DOHH2 (cell line): ENCODE measurements at regions not wholly inside any gene's neighbourhood (a gene's known extent, or its start where the extent isn't known, plus 50 kb on each side); places are given as distances from the start of the nearest gene placed in this dataset.

Experiments used
- H3F3A ChIP-seq: fragments of 200-600 bp; sonication (generic), shearing (Covaris generic); 2 replicates; pipeline ENCODE4 v1.6.0; 2016; ENCODE audit warnings: antibody characterized with exemption, mild to moderate bottlenecking; ENCODE audit not compliant: control insufficient read depth, insufficient read depth
- H3K27ac ChIP-seq: fragments of 200-600 bp; sonication (generic); 2 replicates; pipeline ENCODE4 v1.5.1; 2014; ENCODE audit warnings: low read depth, mild to moderate bottlenecking, low read length, moderate library complexity
- H3K27me3 ChIP-seq: fragments of 200-600 bp; sonication (generic); 2 replicates; pipeline ENCODE4 v1.6.1; 2014; ENCODE audit warnings: mild to moderate bottlenecking, low read length, mixed read lengths; ENCODE audit not compliant: control insufficient read depth
- H3K36me3 ChIP-seq: fragments of 200-600 bp; sonication (generic); 2 replicates; pipeline ENCODE4 v1.6.1; 2014; ENCODE audit warnings: mild to moderate bottlenecking, low read length, moderate library complexity, mixed read lengths; ENCODE audit not compliant: control insufficient read depth
- H3K4me1 ChIP-seq: fragments of 200-600 bp; sonication (generic); 2 replicates; pipeline ENCODE4 v1.6.1; 2014; ENCODE audit warnings: mild to moderate bottlenecking, low read length, mixed read lengths; ENCODE audit not compliant: control insufficient read depth
- H3K4me2 ChIP-seq: fragments of 200-600 bp; sonication (generic); 2 replicates; pipeline ENCODE4 v1.6.0; 2014; ENCODE audit warnings: mild to moderate bottlenecking, low read length, moderate library complexity
- H3K4me3 ChIP-seq: fragments of 200-600 bp; sonication (generic); 2 replicates; pipeline ENCODE4 v1.5.1; 2014; ENCODE audit warnings: mild to moderate bottlenecking, low read length, mixed read lengths
- H3K79me2 ChIP-seq: fragments of 200-600 bp; sonication (generic); 2 replicates; pipeline ENCODE4 v1.6.1; 2014; ENCODE audit warnings: mild to moderate bottlenecking, low read length, mixed read lengths; ENCODE audit not compliant: control insufficient read depth
- H3K9me2 ChIP-seq: fragments of 200-600 bp; sonication (generic); replicated peaks from 2 replicates; pipeline ENCODE4 v1.6.1; 2014; ENCODE audit warnings: mild to moderate bottlenecking, low read length, mixed read lengths; ENCODE audit not compliant: control insufficient read depth
- H3K9me3 ChIP-seq: fragments of 200-600 bp; sonication (generic); 2 replicates; pipeline ENCODE4 v1.6.1; 2014; ENCODE audit warnings: antibody characterized with exemption, low read length, mixed read lengths; ENCODE audit not compliant: control insufficient read depth, insufficient read depth
- H4K20me1 ChIP-seq: fragments of 200-600 bp; sonication (generic); 2 replicates; pipeline ENCODE4 v1.6.0; 2014; ENCODE audit warnings: low read depth, mild to moderate bottlenecking, antibody characterized with exemption, low read length, moderate library complexity; ENCODE audit not compliant: control insufficient read depth, insufficient read depth
- EZH2phosphoT487 ChIP-seq: fragments of 200-600 bp; sonication (generic); IDR thresholded peaks from 2 replicates; pipeline ENCODE4 v1.6.1; 2017; ENCODE audit warnings: borderline replicate concordance, mild to moderate bottlenecking, antibody characterized with exemption, low read length, moderate library complexity, mixed read lengths
- TF ChIP-seq, protein P1 (sequence below): fragments of 200-600 bp; sonication (generic); IDR thresholded peaks from one replicate; pipeline ENCODE4 v1.5.1; 2014; ENCODE audit warnings: antibody characterized with exemption, mild to moderate bottlenecking, low read depth, low read length; ENCODE audit not compliant: poor library complexity, severe bottlenecking

DNA sequence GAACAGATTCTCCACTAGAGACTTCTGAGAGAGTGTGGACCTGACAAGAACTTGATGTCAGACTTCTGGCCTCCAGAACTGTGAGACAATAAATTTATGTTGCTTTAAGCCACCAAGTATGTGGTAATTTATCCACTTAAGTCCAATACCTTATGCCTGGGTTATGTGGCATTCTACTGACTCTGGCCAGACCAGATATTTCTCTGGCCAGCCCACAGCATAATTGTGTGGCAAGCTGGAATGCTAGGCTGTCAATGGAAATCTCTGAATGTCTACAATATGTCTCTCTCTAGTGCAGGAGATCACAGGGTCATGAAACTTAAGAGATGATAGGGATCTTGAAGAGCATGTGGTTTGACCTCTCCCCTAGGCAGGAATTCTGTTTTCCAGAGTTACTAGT, 251.0 kb downstream of the ZNF674 start:
- no peaks in the 10 kb centered on the region for H3K79me2 ChIP-seq
- no peak for TF ChIP-seq EZH2phosphoT487
- TF ChIP-seq, protein P1, sequence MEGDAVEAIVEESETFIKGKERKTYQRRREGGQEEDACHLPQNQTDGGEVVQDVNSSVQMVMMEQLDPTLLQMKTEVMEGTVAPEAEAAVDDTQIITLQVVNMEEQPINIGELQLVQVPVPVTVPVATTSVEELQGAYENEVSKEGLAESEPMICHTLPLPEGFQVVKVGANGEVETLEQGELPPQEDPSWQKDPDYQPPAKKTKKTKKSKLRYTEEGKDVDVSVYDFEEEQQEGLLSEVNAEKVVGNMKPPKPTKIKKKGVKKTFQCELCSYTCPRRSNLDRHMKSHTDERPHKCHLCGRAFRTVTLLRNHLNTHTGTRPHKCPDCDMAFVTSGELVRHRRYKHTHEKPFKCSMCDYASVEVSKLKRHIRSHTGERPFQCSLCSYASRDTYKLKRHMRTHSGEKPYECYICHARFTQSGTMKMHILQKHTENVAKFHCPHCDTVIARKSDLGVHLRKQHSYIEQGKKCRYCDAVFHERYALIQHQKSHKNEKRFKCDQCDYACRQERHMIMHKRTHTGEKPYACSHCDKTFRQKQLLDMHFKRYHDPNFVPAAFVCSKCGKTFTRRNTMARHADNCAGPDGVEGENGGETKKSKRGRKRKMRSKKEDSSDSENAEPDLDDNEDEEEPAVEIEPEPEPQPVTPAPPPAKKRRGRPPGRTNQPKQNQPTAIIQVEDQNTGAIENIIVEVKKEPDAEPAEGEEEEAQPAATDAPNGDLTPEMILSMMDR: no peak

DNA sequence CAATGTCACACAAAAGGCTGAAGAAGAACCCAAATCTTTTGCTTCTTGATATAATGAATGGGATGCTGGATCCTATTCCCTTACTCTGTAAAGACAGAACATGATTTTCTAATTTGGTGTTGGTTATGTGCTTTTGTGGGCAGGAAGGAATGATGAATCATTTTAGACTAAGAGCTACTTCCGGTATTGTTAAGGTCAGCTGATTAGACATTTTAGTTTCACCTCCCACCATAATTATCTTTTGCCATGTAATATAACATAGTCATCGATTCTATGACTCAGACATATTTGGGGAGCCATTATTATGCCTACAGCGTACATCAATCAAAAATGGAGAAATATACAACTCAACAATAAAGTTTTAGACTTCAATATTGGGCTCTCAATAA, 265.3 kb downstream of the ZNF674 start:
- TF ChIP-seq, protein P1: no peak
- no peak for TF ChIP-seq EZH2phosphoT487
- Histone ChIP-seq H3K4me2 (no peak overlapping the region), H4K20me1 (no peaks in the 10 kb centered on the region), H3K9me3 (no peaks in the 10 kb centered on the region), H3K27me3 (no peaks in the 10 kb centered on the region), H3K9me2 (no peaks in the 10 kb centered on the region), H3K4me1 (no peaks in the 10 kb centered on the region), H3F3A (no peaks in the 10 kb centered on the region), H3K27ac (no peak overlapping the region), H3K79me2 (no peaks in the 10 kb centered on the region), H3K4me3 (no peak overlapping the region), H3K36me3 (no peaks in the 10 kb centered on the region)

More for the DNA sequence above, 251.0 kb downstream of the ZNF674 start:
- Histone ChIP-seq H3K27ac (no peak overlapping the region), H3F3A (no peaks in the 10 kb centered on the region), H3K4me2 (no peak overlapping the region), H3K36me3 (no peaks in the 10 kb centered on the region), H3K9me2 (no peaks in the 10 kb centered on the region), H3K9me3 (no peaks in the 10 kb centered on the region), H3K4me1 (no peaks in the 10 kb centered on the region), H3K4me3 (no peak overlapping the region), H4K20me1 (no peaks in the 10 kb centered on the region), H3K27me3 (no peaks in the 10 kb centered on the region)

DNA sequence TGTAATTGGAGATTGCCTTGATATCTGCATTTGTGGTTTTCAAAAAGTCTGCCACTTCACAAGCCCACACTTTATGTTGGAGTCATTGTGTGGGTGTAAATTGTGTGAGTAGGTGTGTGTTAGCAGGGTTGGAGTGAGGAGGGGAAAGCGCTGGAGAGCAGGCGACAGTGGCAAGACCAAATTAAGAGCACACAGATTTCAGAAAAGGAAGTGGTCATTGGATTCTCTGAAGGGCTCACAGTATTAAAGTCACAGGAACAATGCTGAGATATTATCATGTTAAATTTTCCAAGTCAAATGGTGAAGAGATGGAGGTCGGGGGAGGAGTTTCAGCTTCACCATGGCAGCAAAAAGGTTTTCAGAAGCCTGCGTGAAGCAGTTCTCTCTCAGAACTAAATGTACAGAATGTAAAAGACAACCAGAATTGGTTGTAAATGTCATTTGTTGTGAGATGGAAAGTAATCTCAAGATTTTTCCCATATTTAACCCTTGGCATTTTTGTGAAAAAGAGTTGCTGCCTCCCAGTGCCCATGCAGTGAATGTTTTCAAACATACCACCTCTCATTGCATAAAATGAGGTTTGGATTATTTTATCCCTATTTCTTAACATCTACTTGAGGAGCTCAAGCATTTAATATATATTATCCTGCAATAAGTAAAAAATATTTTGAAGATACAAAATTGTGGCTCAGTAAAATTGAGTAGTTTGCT, 265.9 kb downstream of the ZNF674 start:
- H3K9me3 ChIP-seq: no peaks in the 10 kb centered on the region
- no peak overlapping the region for H3K27ac ChIP-seq
- H3K4me1 ChIP-seq: no peaks in the 10 kb centered on the region
- H3F3A ChIP-seq: no peaks in the 10 kb centered on the region
- no peaks in the 10 kb centered on the region for H3K36me3 ChIP-seq
- no peaks in the 10 kb centered on the region for H3K9me2 ChIP-seq
- no peak overlapping the region for H3K4me3 ChIP-seq
- no peaks in the 10 kb centered on the region for H3K79me2 ChIP-seq
- H3K27me3 ChIP-seq: no peaks in the 10 kb centered on the region
- no peaks in the 10 kb centered on the region for H4K20me1 ChIP-seq
- TF ChIP-seq, protein P1: no peak
- no peak for TF ChIP-seq EZH2phosphoT487
- H3K4me2 ChIP-seq: no peak overlapping the region
